Large intestine (tissue), 3 donors: ENCODE measurements at regions not wholly inside any gene's neighbourhood (a gene's known extent, or its start where the extent isn't known, plus 50 kb on each side); places are given as distances from the start of the nearest gene placed in this dataset.
A peak's percentile ranks its signal among the peaks of the same experiment; 100 is the strongest.

ENCODE experiments used
- DNase-seq, 2 donors: peaks; one replicate each; pipeline versions ENCODE4 v3.0.0 to v3.0.0-alpha.2; 2013
- H3K27ac ChIP-seq: one replicate; pipeline ENCODE4 v1.5.1; 2013; ENCODE audit warnings: low read length
- H3K27me3 ChIP-seq: 2 replicates; pipeline ENCODE4 v1.6.1; 2013; ENCODE audit warnings: low read length; ENCODE audit not compliant: control insufficient read depth, insufficient read depth
- H3K36me3 ChIP-seq: 2 replicates; pipeline ENCODE4 v1.6.1; 2013; ENCODE audit warnings: low read length; ENCODE audit not compliant: control insufficient read depth, insufficient read depth
- H3K4me1 ChIP-seq: one replicate; pipeline ENCODE4 v1.6.1; 2013; ENCODE audit warnings: low read length; ENCODE audit not compliant: control insufficient read depth, insufficient read depth
- H3K4me3 ChIP-seq: one replicate; pipeline ENCODE4 v1.5.1; 2013; ENCODE audit warnings: low read length
- H3K9me3 ChIP-seq: one replicate; pipeline ENCODE4 v1.6.1; 2013; ENCODE audit warnings: mild to moderate bottlenecking, low read depth, low read length, moderate library complexity; ENCODE audit not compliant: control insufficient read depth
- WGBS: methylation state at CpG from one replicate; pipeline ENCODE4 v1.1.5; 2013; ENCODE audit warnings: low lambda C conversion rate; ENCODE audit not compliant: insufficient coverage; 5-methylcytosine and 5-hydroxymethylcytosine counted together

- DNase-seq = no peak
- Histone ChIP-seq H3K4me3 (no peak overlapping the region), H3K9me3 (no peaks in the 10 kb centered on the region), H3K36me3 (no peaks in the 10 kb centered on the region), H3K27ac (no peak overlapping the region), H3K4me1 (no peaks in the 10 kb centered on the region), H3K27me3 (no peaks in the 10 kb centered on the region)
- WGBS = no CpG with 5 or more reads among the region's 2 CpGs
These were observed 130.8 kb upstream of the NPY2R start for GRCh38 chr4:155077452-155078229.

DNA sequence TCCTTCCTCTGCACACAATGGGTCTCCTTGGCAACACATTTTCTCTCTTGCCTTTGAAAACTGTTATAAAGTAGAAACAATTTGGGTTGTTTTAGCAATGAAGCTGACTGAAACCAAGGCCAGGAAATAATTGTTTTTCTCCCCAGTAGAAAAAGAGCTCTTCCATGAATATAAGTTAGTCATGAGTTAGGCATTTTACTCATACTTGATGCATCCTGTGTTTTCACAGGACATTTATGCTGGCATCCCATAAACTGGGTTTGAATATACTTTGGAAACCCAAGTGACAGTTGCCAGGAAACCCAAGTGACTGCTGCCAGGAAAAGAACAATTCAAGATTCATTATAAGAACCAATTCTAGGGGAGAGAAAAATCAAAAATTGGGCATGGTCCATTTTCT, 128.6 kb upstream of the NPY2R start:
- Histone ChIP-seq H3K27me3 (no peaks in the 10 kb centered on the region), H3K4me1 (no peaks in the 10 kb centered on the region), H3K27ac (no peak overlapping the region), H3K9me3 (no peaks in the 10 kb centered on the region), H3K4me3 (no peak overlapping the region), H3K36me3 (no peaks in the 10 kb centered on the region)
- no peak for DNase-seq

DNA sequence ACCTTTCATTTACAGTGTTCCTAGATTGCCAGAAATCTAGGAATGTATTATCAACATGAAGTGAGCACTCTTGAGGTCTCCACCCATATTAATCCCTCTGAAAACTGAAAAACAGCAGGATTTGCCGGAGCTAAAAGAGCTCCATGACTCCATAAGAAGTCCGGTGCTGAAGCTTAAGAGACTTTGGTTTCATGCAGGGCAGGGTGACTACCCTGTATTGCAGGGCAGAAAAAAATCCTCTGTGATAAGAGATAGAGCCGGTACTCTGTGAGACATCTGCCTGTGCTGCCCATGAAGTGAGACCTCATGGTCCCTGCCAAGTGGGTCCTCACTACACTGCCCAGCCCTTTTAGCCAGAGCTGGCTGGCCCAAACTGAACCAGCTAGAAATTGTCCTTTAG, 127.2 kb upstream of the NPY2R start:
- no peak for DNase-seq
- Histone ChIP-seq H3K4me1 (no peaks in the 10 kb centered on the region), H3K27me3 (no peaks in the 10 kb centered on the region), H3K9me3 (no peaks in the 10 kb centered on the region), H3K27ac (no peak overlapping the region), H3K4me3 (no peak overlapping the region), H3K36me3 (no peaks in the 10 kb centered on the region)
- WGBS = no CpG with 5 or more reads among the region's 3 CpGs

GRCh38 chr4:155085843-155086530, 122.4 kb upstream of the NPY2R start:
- DNase-seq = no peak
- Histone ChIP-seq H3K27ac (no peak overlapping the region), H3K9me3 (no peaks in the 10 kb centered on the region), H3K4me3 (no peak overlapping the region), H3K36me3 (no peaks in the 10 kb centered on the region), H3K4me1 (no peaks in the 10 kb centered on the region), H3K27me3 (no peaks in the 10 kb centered on the region)
- WGBS = 86% methylated on average over 1 of the region's 3 CpGs

DNA sequence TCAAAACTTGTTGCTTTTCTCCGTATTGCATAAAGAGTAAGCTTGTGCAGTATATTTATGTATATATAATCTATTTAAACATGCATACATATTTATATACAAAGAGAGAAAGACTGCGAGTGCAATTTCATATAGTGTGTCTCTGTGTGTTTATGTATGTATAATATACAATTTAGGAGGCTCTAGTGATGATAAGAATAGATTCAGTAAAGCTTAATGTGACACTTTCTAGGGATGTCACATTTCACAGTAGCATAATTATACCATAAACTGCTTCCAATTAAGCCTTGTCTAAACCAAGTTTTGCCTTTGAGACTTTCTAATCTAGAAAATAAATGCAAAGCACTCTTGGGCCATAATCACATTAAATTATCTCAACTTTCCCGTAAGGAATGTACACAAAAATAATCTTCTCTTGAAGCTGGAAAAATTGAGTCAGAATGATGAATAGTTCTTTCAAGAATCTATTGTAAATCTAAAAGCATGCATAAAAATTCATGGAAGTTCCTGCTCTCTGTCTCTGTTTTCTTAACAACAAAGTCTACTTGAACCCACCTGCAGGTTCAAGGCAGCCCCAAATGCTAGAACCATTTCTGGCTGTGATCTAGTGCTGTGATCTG, 114.1 kb upstream of the NPY2R start:
- H3K4me1 ChIP-seq = no peaks in the 10 kb centered on the region
- WGBS = no CpG with 5 or more reads among the region's 3 CpGs
- H3K9me3 ChIP-seq = no peaks in the 10 kb centered on the region
- H3K4me3 ChIP-seq = no peak overlapping the region
- no peaks in the 10 kb centered on the region for H3K27me3 ChIP-seq
- no peak for DNase-seq
- no peaks in the 10 kb centered on the region for H3K36me3 ChIP-seq
- no peak overlapping the region for H3K27ac ChIP-seq

- Histone ChIP-seq H3K27me3 (no peaks in the 10 kb centered on the region), H3K27ac (no peak overlapping the region), H3K9me3 (no peaks in the 10 kb centered on the region), H3K36me3 (no peaks in the 10 kb centered on the region), H3K4me3 (no peak overlapping the region), H3K4me1 (no peaks in the 10 kb centered on the region)
- no peak for DNase-seq
- WGBS = 80% methylated on average over 1 of the region's 1 CpG
These were observed 109.2 kb upstream of the NPY2R start for GRCh38 chr4:155099231-155099630.

DNA sequence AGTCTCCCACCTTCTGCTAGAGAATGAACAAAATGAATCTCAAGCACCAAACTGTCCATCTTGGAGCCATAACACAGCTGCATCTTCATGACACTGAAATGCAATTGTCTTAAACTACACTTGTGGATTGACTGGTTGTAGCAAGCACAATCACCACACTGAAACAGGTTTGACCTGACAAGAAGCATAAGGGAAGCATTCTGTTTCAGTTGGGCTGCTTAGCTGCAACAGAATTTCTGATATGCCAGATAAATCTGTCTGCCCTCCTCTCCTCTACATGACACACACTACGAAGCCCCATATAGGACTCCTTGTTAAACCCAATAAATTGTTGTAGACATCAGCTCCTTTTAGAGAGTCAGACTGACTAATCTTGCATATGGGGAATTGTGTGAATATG, 101.8 kb upstream of the NPY2R start:
- no peaks in the 10 kb centered on the region for H3K27me3 ChIP-seq
- H3K9me3 ChIP-seq = no peaks in the 10 kb centered on the region
- no CpG with 5 or more reads among the region's 1 CpG for WGBS
- no peaks in the 10 kb centered on the region for H3K36me3 ChIP-seq
- no peaks in the 10 kb centered on the region for H3K4me1 ChIP-seq
- peak in 1 of 2 donors; percentile 13 for DNase-seq
- no peak overlapping the region for H3K27ac ChIP-seq
- no peak overlapping the region for H3K4me3 ChIP-seq

DNA sequence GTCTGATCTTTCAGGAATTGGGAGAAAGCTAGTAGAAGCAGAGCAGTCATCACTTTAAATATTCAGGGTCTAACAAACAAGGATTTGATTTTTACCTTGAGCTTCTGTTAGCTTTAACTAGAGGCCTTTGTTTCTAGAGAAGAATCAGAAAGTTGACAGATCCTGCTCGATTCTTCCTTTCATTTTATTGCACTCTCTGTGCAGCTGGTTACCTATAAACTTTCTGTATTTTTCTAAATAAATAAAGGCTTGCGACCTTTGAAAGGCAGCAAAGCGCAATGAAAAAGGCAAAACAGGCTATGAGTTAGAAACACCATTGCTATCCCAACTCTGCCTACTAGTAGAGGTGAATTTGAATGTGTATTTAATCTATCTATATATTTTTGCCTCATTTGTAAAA, 101.4 kb upstream of the NPY2R start:
- no peak overlapping the region for H3K4me3 ChIP-seq
- no peak overlapping the region for H3K27ac ChIP-seq
- no peak for DNase-seq
- no peaks in the 10 kb centered on the region for H3K4me1 ChIP-seq
- WGBS = 14% methylated on average over 1 of the region's 3 CpGs
- no peaks in the 10 kb centered on the region for H3K27me3 ChIP-seq
- no peaks in the 10 kb centered on the region for H3K36me3 ChIP-seq
- H3K9me3 ChIP-seq = no peaks in the 10 kb centered on the region

- Histone ChIP-seq H3K36me3 (no peaks in the 10 kb centered on the region), H3K4me1 (no peaks in the 10 kb centered on the region), H3K9me3 (no peaks in the 10 kb centered on the region), H3K4me3 (no peak overlapping the region), H3K27ac (no peak overlapping the region), H3K27me3 (no peaks in the 10 kb centered on the region)
- no peak for DNase-seq
These were observed 93.6 kb upstream of the NPY2R start for GRCh38 chr4:155114790-155115189.

DNA sequence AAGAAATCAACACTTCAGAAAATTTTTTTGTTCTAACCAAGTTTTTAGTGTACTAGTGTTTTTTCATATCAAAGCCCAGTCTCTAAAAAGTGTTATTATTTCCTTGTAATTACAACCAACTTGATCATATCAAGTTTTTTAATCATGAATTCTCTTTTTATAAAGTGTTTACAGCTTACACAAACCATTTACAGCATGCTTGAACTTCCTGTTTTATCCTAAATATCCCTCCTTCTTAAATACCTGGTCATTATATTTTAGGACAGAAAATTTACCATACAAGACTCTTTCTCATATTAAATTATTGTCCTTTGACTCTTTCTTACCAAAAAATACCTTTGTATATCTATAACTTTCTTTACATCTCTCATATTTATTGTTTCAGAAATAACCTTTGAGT, 89.4 kb upstream of the NPY2R start:
- no peak overlapping the region for H3K27ac ChIP-seq
- H3K4me3 ChIP-seq = no peak overlapping the region
- H3K9me3 ChIP-seq = peaks cover 2% of the 10 kb centered on the region
- DNase-seq = no peak
- no peaks in the 10 kb centered on the region for H3K4me1 ChIP-seq
- no peaks in the 10 kb centered on the region for H3K36me3 ChIP-seq
- no peaks in the 10 kb centered on the region for H3K27me3 ChIP-seq

GRCh38 chr4:155120536-155120935, 87.9 kb upstream of the NPY2R start:
- no CpG with 5 or more reads among the region's 1 CpG for WGBS
- H3K4me1 ChIP-seq = no peaks in the 10 kb centered on the region
- H3K27ac ChIP-seq = no peak overlapping the region
- H3K36me3 ChIP-seq = no peaks in the 10 kb centered on the region
- H3K9me3 ChIP-seq = peaks cover 2% of the 10 kb centered on the region
- no peak overlapping the region for H3K4me3 ChIP-seq
- no peaks in the 10 kb centered on the region for H3K27me3 ChIP-seq
- no peak for DNase-seq
